ENCODE measurements at regions not wholly inside any gene's neighbourhood (a gene's known extent, or its start where the extent isn't known, plus 50 kb on each side); places are given as distances from the start of the nearest gene placed in this dataset.

- TF ChIP-seq POLR2A (IDR thresholded peaks at IDR 0.05; ENCODE audit: low read length) (no peak), GATA1 (IDR thresholded peaks at IDR 0.05; ENCODE audit: low read depth, low read length) (no peak)
Observed at GRCh38 chr17:59505610-59506276, 59.7 kb upstream of the DHX40 start.

All from erythroblast (primary cell).